Adrenal gland (tissue), 9 donors: ENCODE measurements at regions not wholly inside any gene's neighbourhood (a gene's known extent, or its start where the extent isn't known, plus 50 kb on each side); places are given as distances from the start of the nearest gene placed in this dataset.
"Not testable (repeated sequence)": the region's sequence is repeated elsewhere in the genome, so short reads cannot be mapped to it uniquely, and the experiment has no call there.

Experiments
- DNase-seq, 7 donors: peaks; one replicate each; pipeline ENCODE4 v3.0.0-alpha.2; 2019 to 2020
- H3K27ac ChIP-seq, 5 donors: fragments of 200-600 bp; sonication (generic) in 4 of 5; 1 replicate in 3 of 5; 2 replicates in 2 of 5; pipeline versions ENCODE4 v1.5.1 to v1.8.0; 2016 to 2020; ENCODE audit warnings: mild to moderate bottlenecking in 1 of 5
- H3K27me3 ChIP-seq: fragments of 200-600 bp; 2 replicates; pipeline ENCODE4 v1.8.0; 2021
- H3K36me3 ChIP-seq, 2 donors: fragments of 200-600 bp; replicated peaks in 1 of 2; 1 replicate in 1 of 2; 2 replicates in 1 of 2; pipeline versions ENCODE4 v1.5.1 to v1.8.0; 2018 to 2022
- H3K4me1 ChIP-seq, 2 donors: fragments of 200-600 bp; replicated peaks in 1 of 2; 1 replicate in 1 of 2; 2 replicates in 1 of 2; pipeline versions ENCODE4 v1.5.1 to v1.8.0; 2018 to 2021
- H3K4me3 ChIP-seq, 4 donors: fragments of 200-600 bp; sonication (generic) in 3 of 4; one replicate each; pipeline ENCODE4 v1.5.1; 2016 to 2018
- H3K9me3 ChIP-seq, 3 donors: fragments of 200-600 bp; sonication (generic) in 1 of 3; replicated peaks in 1 of 3; 1 replicate in 2 of 3; 2 replicates in 1 of 3; pipeline versions ENCODE4 v1.5.1 to v1.8.0; 2016 to 2021
- CTCF ChIP-seq, 6 experiments: fragments of 450-650 bp in 4 of 6; fragments of 200-600 bp in 2 of 6; sonication (generic) in 1 of 6; IDR thresholded peaks; 1 replicate in 5 of 6; 2 replicates in 1 of 6; pipeline versions ENCODE4 v1.5.1 to v1.8.0; 2016 to 2021; ENCODE audit warnings: antibody characterized with exemption in 6 of 6, mild to moderate bottlenecking in 2 of 6, moderate library complexity in 1 of 6
- POLR2A ChIP-seq, 2 donors: fragments of 450-650 bp; IDR thresholded peaks; one replicate each; pipeline ENCODE4 v1.6.1; 2017; ENCODE audit warnings: antibody characterized with exemption in 2 of 2, mild to moderate bottlenecking in 2 of 2, moderate library complexity in 1 of 2
- WGBS, 4 donors: extraction: QIAGEN DNeasy Blood & Tissue Kit in 2 of 4; methylation state at CpG; one replicate each; pipeline versions ENCODE4 v1.1.5 to v1.1.7; 2013 to 2017; 5-methylcytosine and 5-hydroxymethylcytosine counted together
- intact Hi-C, 2 donors: fragments of 100-400 bp; cut with DNase I; formaldehyde crosslinking; loops; one replicate each; pipeline versions ENCODE4 v1.14.1 to v1.15.0; 2022 to 2023
- donor health status: healthy with polysubstance abuse.
- donor health status: Bipolar disorder and iron deficiency.
- donor health status: DM: yes; HTN: yes; CAD: no.
- donor health status: DM: no; HTN: no; CAD: no.
- donor health status: DM: no; HTN: no; CAD: no.

DNA sequence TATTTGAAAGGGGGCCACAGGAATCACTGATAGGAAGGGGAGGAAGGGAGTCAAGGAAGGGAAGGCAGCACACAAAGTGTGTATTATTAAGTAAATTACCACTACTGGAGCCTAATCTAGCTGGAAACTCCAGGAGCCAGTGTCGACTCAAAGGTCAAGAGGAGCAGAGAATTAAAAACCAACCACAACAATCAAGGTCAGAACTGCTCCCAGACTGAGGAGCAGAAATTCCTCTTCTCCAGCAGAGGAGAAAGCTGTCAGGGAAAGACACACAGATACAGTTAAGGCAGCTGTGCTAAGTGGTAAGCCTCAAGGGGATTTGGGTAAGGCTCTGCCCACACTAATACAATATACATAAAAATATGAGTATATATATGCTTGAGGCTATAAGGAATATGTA lies 87.5 kb upstream of the PTPN13 start:
- WGBS, 4 donors = 11 to 29% (median 21%) methylated on average over 1 of the region's 1 CpG
- TF ChIP-seq POLR2A (IDR thresholded peaks at IDR 0.05) (no peak), CTCF (IDR thresholded peaks at IDR 0.05) (no peak)
- Histone ChIP-seq H3K4me1 (peaks cover 8 to 28% of the 10 kb centered on the region in 2 donors), H3K27me3 (no peaks in the 10 kb centered on the region), H3K27ac (no peak overlapping the region), H3K9me3 (no peaks in the 10 kb centered on the region), H3K4me3 (no peak overlapping the region), H3K36me3 (no peaks in the 10 kb centered on the region)
- intact Hi-C loops = no loop called here
- no peak for DNase-seq

GRCh38 chr4:86508436-86508835 lies 85.7 kb upstream of the PTPN13 start:
- Histone ChIP-seq H3K4me3 (peak overlapping the region in 1 of 4 donors; percentile 31), H3K27ac (peak overlapping the region in 2 of 5 donors; percentile 17 to 46), H3K36me3 (no peaks in the 10 kb centered on the region), H3K9me3 (no peaks in the 10 kb centered on the region), H3K4me1 (peaks cover 8 to 28% of the 10 kb centered on the region in 2 donors), H3K27me3 (no peaks in the 10 kb centered on the region)
- intact Hi-C loops = no loop called here
- WGBS, 4 donors = 23 to 27% (median 26%) methylated on average over 3 of the region's 3 CpGs
- TF ChIP-seq POLR2A (IDR thresholded peaks at IDR 0.05) (no peak), CTCF (IDR thresholded peaks at IDR 0.05) (no peak)
- no peak for DNase-seq

- DNase-seq = no peak
- Histone ChIP-seq H3K27me3 (no peaks in the 10 kb centered on the region), H3K27ac (no peak overlapping the region), H3K4me3 (no peak overlapping the region), H3K4me1 (peaks cover 8 to 24% of the 10 kb centered on the region in 2 donors), H3K36me3 (no peaks in the 10 kb centered on the region), H3K9me3 (no peaks in the 10 kb centered on the region)
- WGBS, 4 donors = 82 to 98% (median 88%) methylated on average over 2 of the region's 2 CpGs
- intact Hi-C loops = no loop called here
- TF ChIP-seq POLR2A (IDR thresholded peaks at IDR 0.05) (no peak), CTCF (IDR thresholded peaks at IDR 0.05) (no peak)
Observed at GRCh38 chr4:86511590-86511989, 82.5 kb upstream of the PTPN13 start.

DNA sequence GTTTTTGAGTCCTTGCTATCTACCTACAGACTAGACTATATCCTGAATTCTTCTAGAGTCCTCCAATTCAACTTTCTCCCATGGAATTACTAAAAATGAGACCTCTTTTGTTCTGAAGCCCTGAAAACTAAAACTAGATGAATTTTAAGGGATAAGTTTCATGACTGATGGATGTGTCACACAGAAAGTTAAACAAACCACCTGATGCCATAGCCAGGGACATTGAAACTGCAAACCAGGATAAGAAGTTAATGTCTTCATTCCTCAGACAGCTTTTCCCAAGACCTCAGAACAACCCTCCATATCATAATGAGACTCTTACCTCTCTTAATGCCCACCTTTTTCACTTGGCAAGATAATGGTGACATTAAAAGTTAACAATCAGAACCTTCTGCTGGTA lies 81.5 kb upstream of the PTPN13 start:
- Histone ChIP-seq H3K9me3 (no peaks in the 10 kb centered on the region), H3K27ac (no peak overlapping the region), H3K36me3 (no peaks in the 10 kb centered on the region), H3K4me1 (peaks cover 8 to 21% of the 10 kb centered on the region in 2 donors), H3K4me3 (no peak overlapping the region), H3K27me3 (no peaks in the 10 kb centered on the region)
- DNase-seq = no peak
- intact Hi-C loops = no loop called here
- no peak for TF ChIP-seq POLR2A (IDR thresholded peaks at IDR 0.05)
- no peak for TF ChIP-seq CTCF (IDR thresholded peaks at IDR 0.05)

- H3K9me3 ChIP-seq, DNase-seq, H3K27me3 ChIP-seq, H3K4me1 ChIP-seq, H3K27ac ChIP-seq, H3K4me3 ChIP-seq, H3K36me3 ChIP-seq, intact Hi-C loops: not testable (repeated sequence)
- WGBS, 4 donors = 82 to 89% (median 87%) methylated on average over 1 of the region's 1 CpG
Observed at GRCh38 chr4:86515963-86516362, 78.2 kb upstream of the PTPN13 start.
